H1 (cell line): ENCODE measurements at regions not wholly inside any gene's neighbourhood (a gene's known extent, or its start where the extent isn't known, plus 50 kb on each side); places are given as distances from the start of the nearest gene placed in this dataset.

Experiments
- CHD1 ChIP-seq: IDR thresholded peaks from 2 replicates; pipeline ENCODE4 v1.6.1; 2012; ENCODE audit warnings: low read depth, low read length, improper control_type of control experiment
- HDAC2 ChIP-seq, 2 experiments: fragments of 300-600 bp in 1 of 2; sonication (generic) in 1 of 2; IDR thresholded peaks; 2 replicates each; pipeline ENCODE4 v1.6.1; 2011 to 2012; ENCODE audit warnings: low read depth in 2 of 2, low read length in 2 of 2, mild to moderate bottlenecking in 2 of 2, moderate library complexity in 2 of 2, borderline replicate concordance in 1 of 2, inconsistent platforms in 1 of 2
- MAX ChIP-seq: IDR thresholded peaks from 2 replicates; pipeline ENCODE4 v1.6.1; 2012; ENCODE audit warnings: inconsistent platforms
- PHF8 ChIP-seq: fragments of 200-600 bp; sonication (generic); conservative IDR thresholded peaks from 2 replicates; pipeline ENCODE4 v1.7.1; 2012; ENCODE audit warnings: low read depth, mild to moderate bottlenecking, inconsistent platforms, low read length, moderate library complexity
- RXRA ChIP-seq: IDR thresholded peaks from 2 replicates; pipeline ENCODE4 v1.6.1; 2011; ENCODE audit warnings: low read depth, mild to moderate bottlenecking, low read length, moderate library complexity; ENCODE audit not compliant: insufficient read depth
- SP4 ChIP-seq: IDR thresholded peaks from 2 replicates; pipeline ENCODE4 v1.6.1; 2012; ENCODE audit warnings: low read length, inconsistent platforms
- TAF1 ChIP-seq: IDR thresholded peaks from 2 replicates; pipeline ENCODE4 v1.6.1; 2011; ENCODE audit warnings: mild to moderate bottlenecking, low read depth, low read length
- TBP ChIP-seq: IDR thresholded peaks from 2 replicates; pipeline ENCODE4 v1.6.1; 2011; ENCODE audit warnings: low read depth, low read length, improper control_type of control experiment

- no peak for TF ChIP-seq HDAC2 (IDR thresholded peaks at IDR 0.05; ENCODE audit: borderline replicate concordance in 1 of 2, low read depth in 2 of 2, low read length in 2 of 2)
- TF ChIP-seq RXRA, result no peak
- no peak for TF ChIP-seq TBP
- TF ChIP-seq SP4, result no peak
- TF ChIP-seq CHD1, result no peak
- no peak for TF ChIP-seq PHF8
- no peak for TF ChIP-seq TAF1
- TF ChIP-seq MAX, result no peak
- TF ChIP-seq, all 59 proteins: peak for 0
These were observed 135.3 kb downstream of the CCER1 start (continued) for GRCh38 chr12:90819709-90820108.
